ENCODE measurements at regions not wholly inside any gene's neighbourhood (a gene's known extent, or its start where the extent isn't known, plus 50 kb on each side); places are given as distances from the start of the nearest gene placed in this dataset.
"Not testable (repeated sequence)": the region's sequence is repeated elsewhere in the genome, so short reads cannot be mapped to it uniquely, and the experiment has no call there.

DNA sequence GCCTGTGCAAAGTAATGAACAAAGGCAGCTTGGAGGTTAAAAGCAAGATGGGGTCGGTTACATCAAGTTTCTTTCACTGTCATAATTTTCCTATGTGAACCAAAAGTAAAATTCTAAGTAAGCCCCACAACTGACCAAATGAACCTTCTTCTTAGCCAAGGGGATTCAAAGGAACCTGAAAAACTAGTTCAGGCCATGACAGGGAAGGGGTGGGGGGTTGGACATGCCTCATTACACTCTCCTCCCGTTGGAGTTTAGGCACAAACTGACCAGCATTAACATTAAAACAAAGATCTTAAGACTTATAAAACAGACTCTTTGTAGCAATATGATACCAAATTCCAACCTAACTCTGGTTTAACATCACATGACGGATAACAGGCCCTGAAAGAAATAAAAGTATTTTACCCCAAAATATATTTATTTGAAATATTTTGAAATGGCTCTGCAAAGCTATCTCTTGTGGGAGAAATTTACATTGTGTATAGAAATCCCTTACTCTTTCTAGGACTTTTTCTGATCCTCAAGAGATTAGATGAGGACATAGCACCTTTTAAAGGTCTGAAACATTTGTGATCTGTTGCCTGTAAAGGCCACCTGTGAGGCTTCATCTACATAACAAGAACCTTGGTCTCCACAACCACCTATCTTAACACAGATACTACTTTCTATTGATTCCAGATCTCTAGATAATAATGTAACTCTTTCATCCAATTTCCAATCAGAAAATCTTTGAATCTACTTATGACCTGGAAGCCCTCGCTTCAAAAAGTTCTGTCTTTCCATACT is 1829.0 kb upstream of the MIR17HG start:
- DNase-seq, result no peak

DNA sequence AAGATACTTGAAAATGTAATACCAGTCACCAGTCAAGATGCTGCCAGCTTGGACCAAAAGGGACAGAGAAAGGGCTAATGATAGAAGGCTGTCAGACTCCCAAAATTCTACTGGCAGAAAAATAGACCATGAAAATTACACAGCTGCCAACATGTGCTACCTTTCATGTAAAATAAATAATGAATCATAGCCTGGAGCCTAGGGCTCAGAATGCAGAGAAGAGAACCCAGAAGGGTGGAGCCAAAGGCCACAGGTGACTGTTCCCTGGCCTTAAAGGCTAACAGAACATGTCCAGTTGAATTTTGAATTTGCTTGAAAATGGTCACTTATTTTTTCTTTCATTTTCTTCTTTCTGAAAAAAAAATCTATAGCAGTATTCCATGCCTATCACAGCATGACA is 1827.0 kb upstream of the MIR17HG start:
- no peak for DNase-seq

GRCh38 chr13:89521672-89522071 is 1825.8 kb upstream of the MIR17HG start:
- not testable (repeated sequence) for DNase-seq

DNA sequence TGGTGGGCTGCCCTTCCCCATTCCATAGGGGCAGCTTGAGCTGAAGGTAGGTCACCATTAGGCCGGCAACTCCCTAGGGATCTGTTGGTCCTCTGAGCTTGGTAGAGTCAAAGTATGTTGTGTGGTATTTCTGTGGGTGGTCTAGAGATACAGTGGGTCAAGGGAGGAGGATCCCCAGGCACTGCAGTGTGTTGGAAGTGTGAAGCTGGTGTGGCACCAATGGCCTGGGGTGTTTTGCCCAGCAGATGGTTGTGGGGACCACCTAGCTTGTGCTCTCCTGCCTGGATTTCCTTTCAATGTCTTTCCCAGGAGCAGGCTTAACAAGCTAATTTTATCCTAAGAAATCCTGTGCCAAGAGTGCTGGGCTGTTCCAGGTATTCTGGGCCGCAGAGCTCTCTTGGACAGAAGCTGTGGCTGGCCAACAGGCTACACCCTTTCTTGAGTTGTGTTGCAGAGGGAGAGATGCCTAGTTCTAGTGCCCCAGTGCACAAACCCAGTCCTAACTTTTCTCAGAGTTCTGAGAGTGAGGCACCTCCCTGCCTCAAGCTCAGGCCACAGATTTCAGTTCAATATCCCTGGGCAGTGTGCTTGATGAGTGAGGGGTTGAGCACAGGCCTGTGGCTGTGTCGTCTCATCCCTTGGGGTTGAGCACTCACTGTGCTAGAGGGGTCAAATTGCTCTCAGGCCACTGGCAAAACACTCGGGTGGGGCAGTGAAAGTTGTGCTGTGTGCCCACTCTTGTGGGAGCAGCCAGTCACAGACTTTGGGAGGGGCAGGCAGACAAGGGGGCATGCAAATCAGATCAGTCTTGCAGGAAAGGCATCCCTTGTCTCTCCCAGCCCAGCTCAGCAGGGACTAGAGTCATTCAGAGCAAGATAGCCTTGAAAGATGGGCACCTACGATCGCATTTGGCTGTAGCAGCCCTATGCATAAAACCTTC is 1806.1 kb upstream of the MIR17HG start:
- no peak for DNase-seq

DNA sequence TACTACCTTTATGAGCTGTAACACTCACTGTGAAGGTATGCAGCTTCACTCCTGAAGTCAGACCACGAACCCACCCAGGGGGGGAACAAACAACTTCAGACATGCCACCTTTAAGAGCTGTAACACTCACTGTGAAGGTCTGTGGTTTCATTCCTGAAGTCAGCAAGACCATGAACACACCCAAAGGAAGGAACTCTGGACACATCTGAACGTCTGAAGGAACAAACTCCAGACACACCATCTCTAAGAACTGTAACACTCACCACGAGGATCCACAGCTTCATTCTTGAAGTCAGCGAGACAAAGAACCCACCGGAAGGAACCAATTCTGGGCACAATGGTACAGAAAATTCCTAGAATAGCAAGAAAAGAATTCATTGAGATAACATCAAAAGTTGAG is 1796.5 kb upstream of the MIR17HG start:
- DNase-seq, result no peak

DNA sequence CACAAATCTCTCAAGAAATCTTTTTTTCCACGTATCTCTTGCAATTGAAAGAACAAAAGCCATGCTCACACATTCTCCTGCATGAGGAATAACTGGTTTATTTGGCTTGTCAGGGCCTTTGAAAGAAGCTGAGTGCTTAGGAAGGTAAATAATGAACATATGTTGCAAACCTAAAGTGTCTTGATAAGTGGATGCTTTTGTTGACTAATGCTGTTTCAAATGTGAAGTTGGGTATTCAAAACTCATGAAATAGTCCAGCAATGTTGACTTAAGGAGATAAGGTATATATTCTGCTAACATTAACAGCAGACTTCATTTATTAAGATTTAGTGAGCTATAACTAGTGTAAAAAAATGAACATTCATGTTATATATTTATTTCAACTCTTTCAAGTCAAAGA is 1792.7 kb upstream of the MIR17HG start:
- DNase-seq, result peak; percentile 94

DNA sequence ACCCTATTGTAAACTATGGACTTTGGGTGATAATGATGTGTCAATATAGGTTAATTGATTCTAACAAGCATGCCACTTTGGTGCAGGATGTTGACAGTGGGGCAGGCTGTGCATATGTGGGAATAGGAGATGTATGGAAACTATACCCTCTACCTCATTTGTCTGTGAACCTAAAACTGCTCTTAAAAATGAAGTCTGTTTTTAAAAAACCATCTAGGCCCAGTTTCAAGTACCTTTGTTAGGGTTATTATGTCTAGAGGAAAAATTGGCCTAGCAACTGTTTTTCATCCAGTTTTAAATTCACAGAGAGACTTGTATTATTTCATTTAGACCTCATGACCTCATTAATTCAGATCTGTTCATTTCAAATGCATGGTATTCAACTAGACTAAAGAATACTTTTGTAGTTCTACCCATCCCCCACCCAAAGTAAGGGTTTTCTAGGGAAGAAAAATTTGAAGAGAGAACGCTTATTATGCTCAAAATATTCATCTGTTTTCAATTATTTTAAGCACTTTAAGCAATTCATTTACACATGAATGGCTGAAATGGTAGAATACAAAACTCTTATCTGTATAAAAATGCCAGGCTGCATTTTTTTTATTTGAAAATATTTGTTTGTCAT is 1781.9 kb upstream of the MIR17HG start:
- no peak for DNase-seq

DNA sequence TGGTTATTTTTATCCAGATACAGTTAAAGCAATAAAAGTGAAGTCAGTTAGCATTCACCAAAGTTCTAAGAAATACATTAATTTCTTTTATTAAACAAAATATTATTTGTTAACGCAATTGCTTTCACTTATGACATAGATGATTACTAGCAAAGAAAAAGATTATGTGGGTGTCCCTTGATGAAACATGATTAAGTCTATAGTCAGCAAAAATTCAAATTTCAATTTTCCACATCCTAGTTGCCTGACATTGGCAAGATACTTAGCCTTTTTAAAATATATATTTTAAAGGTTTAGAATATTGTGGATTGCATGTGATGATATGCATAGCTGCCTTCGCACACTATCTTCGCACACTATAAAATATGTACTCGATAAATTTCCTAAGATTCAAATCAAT is 1780.5 kb upstream of the MIR17HG start:
- no peak for DNase-seq

DNA sequence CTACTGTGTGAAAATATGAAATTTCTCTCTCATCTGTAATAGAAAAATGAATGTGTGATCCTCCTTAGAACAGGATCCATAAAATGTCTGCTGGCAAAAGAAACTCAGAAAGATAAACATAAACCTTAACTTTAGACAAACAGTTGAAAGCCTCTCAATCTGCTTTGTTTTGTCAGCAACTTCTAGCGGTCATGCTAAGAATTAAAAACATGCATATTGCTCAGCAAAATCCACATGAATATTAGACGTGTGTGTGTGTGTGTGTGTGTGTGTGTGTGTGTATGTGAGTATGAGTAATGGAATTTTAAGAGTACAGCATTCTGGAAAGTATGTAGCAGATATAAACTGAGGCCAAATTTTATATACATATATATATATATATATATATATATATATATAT is 1779.2 kb upstream of the MIR17HG start:
- no peak for DNase-seq

DNA sequence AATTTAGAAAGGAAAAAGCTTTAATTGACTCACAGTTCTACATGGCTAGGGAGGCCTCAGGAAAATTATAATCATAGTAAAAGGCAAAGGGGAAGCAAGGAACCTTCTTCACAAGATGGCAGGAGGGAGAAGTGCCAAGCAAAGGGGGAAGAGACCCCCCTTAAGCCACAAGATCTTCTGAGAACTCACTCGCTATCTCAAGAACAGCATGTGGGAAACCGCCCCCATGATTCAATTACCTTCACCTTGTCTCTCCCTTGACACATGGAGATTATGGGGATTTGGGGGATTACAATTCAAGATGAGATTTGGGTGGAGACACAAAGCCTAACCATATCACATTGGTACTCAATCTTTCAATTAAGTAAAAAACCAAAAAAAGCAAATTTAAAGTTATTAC is 1778.7 kb upstream of the MIR17HG start:
- DNase-seq, result no peak

DNA sequence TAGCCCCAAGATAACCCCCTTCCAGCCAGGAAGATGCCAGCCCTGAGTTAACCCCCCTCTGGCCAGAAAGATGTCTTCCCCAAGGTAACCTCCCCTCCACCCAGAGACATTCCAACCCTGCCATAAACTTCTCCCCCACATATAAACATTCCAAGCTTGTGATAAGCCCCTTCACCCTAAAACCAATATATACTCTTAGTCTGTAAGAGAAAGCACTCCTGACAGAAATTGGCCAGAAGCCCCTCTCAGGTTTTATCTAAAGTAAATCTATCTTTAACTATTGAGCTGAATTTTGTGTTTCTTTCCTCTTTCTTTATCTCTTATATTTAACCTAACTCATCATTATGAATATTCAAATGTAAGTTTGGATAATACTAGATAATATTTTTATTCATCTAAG is 1775.8 kb upstream of the MIR17HG start:
- DNase-seq, result no peak

DNA sequence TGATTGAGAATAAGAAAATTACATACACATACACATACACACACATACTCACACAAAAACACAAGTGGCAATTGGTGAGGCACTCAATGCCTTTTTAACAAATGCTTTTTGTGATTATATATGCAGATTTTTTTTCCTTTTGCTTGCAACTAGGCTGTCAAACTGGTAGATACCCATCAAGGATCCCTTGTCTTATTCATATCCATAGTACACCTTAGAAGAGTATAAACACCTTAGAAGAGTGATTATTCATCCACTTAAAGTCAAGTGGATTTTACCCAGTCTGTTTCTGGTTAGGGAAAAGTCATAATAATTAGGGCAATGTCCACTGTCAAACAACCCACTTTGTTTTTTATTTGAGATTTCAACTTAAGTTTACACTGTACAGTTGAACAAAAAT is 1773.4 kb upstream of the MIR17HG start:
- no peak for DNase-seq

- no peak for DNase-seq
These were observed 1770.2 kb upstream of the MIR17HG start for GRCh38 chr13:89577301-89577700.

DNA sequence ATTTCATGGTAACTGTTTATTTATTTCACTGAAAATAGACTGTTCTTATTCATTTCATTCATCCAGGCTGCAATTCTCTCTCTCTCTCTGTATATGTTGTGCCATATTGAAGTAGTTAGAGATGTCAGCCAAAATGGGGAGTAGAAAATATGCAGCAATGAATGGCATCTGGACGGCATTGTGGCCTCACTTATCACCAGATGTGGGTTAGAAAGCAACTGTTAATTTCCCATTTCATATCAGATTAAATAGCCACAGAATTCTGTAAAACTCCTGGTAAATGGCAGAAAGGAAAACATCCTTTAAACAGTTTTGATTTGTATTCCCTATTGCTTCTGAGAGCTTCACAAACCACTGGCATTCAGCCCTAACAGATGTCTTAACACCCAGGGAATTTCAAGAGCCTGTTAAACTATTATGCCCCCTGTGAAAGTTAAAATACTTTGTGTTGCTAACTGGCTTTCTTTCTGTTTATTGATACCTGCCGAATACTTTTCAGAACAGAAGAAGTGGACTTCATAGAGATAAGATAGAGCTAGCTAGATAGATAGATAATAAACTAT is 1763.3 kb upstream of the MIR17HG start:
- no peak for DNase-seq

- DNase-seq, result no peak
These were observed 1744.8 kb upstream of the MIR17HG start for GRCh38 chr13:89602655-89603054.

- no peak for DNase-seq
These were observed 1744.3 kb upstream of the MIR17HG start for GRCh38 chr13:89603187-89603586.

DNA sequence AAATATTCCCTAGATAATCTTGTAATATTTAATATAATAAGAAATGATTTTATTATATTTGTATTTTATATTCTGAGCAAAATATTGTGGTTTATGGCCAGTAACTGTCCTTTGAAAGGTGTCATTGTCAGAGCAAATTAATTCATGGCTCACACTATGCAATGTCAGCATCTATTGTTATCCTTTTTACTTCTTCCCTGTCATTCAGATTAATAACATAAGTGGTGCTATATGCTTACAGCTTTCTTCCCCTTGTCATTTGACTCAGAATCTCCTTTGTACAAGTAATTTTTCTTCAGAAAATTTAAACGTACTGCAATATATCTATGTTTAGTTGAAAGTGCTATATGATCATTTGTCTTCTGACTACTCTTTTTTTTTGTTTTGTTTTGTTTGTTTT is 1738.2 kb upstream of the MIR17HG start:
- no peak for DNase-seq

DNA sequence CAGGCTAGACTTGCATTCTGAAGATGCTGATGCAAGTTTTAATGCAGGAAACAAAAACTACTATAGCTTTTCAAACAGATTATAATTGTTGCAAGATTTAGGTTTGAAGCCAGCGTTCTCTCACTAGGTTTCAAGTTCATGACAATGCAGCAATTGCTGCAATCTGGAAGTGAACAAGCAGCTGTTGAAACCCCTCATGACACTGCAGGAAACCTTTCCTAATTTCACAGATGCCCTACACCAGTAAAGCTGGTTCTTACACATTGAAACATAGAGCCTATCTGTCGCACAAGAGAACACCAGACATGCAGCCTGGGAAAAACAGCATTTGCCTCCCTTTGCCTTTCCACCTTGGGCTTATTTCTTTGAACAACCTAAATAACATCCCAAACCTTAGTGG is 1737.2 kb upstream of the MIR17HG start:
- no peak for DNase-seq

- DNase-seq, result no peak
These were observed 1736.6 kb upstream of the MIR17HG start for GRCh38 chr13:89610881-89611280.

DNA sequence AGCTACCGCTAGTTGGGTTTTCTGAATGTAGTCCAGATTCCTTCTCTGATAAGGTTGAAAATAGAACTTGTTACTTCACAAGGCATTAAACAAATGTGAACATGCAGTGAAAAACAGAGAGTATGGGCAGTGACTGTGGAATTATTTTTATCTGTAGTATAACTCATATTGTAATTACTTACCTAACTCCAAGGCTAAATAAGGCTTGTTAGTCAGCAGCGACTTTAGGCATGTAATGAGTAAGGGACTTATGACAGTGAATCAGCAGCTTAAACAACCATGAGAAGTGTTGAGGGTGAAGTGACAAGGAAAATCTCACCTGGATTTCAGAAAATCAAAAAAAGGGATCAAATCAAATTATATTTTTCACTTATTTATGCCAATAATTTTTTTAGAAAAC is 1719.5 kb upstream of the MIR17HG start:
- DNase-seq, result no peak

DNA sequence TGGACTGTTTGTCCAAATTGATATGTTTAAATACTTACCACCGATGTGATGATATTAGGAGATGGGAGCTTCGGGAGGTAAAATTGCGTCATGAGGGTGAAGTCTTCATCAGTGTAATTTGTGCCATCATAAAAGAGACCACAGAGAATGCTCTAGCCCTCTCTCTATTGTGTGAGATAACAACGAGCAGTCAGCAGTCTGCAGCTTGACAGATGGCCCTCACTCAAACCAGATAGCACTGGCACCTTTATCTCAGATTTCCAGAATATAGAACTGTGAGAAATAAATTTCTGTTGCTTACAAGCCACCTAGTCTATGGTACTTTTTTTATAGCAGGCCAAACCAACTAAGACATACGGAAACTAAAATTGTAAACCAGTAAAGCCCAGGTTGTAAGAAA is 1718.9 kb upstream of the MIR17HG start:
- DNase-seq, result no peak

GRCh38 chr13:89650226-89650625 is 1697.3 kb upstream of the MIR17HG start:
- no peak for DNase-seq

DNA sequence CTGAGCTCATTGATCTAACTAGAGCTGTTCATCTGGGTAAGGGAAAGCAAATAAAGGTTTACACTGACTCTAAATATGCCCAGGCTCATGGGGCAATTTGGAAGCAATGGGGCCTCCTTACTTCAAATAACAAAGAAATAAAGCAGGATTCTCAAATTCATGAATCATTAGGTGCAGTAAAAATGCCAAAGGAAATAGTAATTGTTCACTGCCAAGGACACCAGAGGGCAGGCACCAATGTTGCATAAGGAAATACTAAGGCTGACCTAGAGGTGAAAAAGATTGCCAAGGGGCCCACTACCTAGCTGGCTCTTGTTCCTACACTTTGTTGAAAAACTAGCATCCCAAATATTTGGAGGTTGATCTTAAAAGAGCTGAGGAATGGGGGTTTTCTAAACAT is 1686.7 kb upstream of the MIR17HG start:
- no peak for DNase-seq

Measured in DMS153 (cell line).